GM10248 (cell line): ENCODE measurements at regions not wholly inside any gene's neighbourhood (a gene's known extent, or its start where the extent isn't known, plus 50 kb on each side); places are given as distances from the start of the nearest gene placed in this dataset.

Experiments
- CTCF ChIA-PET: fragments of 300-600 bp; sonication (Branson Sonifier 250); formaldehyde crosslinking; extraction: SDS; loops from one replicate; lab custom pipeline; 2021; ENCODE audit warnings: antibody characterized with exemption; lab: Yijun Ruan, JAX
- POLR2A ChIA-PET: fragments of 350-650 bp; sonication (Branson Sonifier 250); formaldehyde crosslinking; extraction: SDS; loops from one replicate; lab custom pipeline; 2020; ENCODE audit warnings: antibody characterized with exemption; lab: Yijun Ruan, JAX
- DNase-seq: peaks from one replicate; pipeline ENCODE4 v3.0.0; 2012; ENCODE audit errors: extremely low spot score
- TF ChIP-seq, protein P1 (sequence below): IDR thresholded peaks from 2 replicates; pipeline ENCODE4 v1.5.1; 2012; ENCODE audit warnings: mild to moderate bottlenecking, low read depth; ENCODE audit errors: extremely low read depth, missing control alignments, control extremely low read depth

DNA sequence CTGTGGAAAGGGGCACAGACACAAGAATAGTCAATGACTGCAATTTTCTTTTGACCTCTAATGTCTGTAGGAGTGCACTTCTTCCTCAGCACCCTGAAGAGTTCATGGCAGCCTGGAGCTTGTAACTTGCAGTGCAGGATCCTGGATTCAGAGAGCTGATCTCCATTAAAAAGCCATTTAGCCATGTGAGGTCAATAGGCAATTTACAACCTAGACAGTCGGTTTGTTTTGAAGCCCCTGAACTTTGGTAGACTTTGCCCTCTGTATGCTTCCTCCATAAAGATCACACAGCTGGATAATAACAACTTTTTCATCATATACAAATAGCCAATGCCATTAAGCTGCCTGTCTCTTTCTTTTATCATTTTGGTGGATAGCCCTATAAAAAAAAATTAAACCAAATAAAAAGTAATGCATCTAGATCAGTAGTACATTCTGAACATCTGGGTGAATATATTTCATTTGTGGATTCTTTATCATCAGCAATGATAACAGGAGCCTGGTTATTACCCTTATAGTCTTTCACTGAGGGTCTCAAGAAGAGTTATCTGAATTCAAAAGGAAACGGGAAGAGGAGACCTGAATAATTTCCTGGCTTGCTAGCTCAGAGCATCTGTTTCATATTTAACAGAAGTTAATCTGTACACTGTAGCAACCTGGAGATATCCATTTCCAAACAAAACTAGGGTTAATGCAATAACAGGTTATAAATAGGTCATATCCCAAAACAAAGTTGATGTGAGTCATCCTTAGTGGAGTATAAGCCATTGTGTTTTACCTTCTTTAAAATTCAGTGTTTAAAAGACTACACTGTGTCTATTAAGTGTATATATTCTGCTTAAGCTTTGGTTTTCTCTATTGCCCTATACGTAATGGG, 193.8 kb upstream of the ACTBL2 start:
- ChIA-PET POLR2A (no interaction called here), CTCF (interaction anchor here (2.3 kb wide), 1 partner anchor 26 kb away, joined by 7 read pairs; no protein-coding TSS in a partner anchor)
- DNase-seq = no peak
- TF ChIP-seq, protein P1, sequence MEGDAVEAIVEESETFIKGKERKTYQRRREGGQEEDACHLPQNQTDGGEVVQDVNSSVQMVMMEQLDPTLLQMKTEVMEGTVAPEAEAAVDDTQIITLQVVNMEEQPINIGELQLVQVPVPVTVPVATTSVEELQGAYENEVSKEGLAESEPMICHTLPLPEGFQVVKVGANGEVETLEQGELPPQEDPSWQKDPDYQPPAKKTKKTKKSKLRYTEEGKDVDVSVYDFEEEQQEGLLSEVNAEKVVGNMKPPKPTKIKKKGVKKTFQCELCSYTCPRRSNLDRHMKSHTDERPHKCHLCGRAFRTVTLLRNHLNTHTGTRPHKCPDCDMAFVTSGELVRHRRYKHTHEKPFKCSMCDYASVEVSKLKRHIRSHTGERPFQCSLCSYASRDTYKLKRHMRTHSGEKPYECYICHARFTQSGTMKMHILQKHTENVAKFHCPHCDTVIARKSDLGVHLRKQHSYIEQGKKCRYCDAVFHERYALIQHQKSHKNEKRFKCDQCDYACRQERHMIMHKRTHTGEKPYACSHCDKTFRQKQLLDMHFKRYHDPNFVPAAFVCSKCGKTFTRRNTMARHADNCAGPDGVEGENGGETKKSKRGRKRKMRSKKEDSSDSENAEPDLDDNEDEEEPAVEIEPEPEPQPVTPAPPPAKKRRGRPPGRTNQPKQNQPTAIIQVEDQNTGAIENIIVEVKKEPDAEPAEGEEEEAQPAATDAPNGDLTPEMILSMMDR = no peak

DNA sequence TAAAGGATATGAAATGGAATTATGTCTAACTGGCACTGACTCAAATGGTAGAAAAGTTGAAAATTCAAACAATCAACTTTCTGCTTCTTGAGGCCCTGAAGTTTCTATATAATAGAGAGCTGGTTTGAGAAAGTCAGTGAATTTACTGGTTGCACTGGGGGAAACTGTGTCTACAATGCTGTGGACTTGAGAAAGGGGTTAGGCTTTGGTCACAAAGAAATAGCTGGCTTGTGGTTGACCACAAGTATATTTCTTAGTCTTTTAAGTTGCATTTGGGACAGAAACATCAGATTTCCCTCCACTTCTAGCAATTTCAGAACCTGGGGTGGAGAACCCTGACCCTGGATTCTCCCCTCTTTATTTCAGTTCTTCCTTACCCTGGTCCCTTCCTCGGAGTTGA, 192.6 kb upstream of the ACTBL2 start:
- CTCF ChIA-PET = interaction anchor here (1.2 to 2.3 kb wide), 2 partner anchors 10 to 25 kb away, joined by 5 to 7 read pairs; no protein-coding TSS in a partner anchor
- TF ChIP-seq, protein P1 = no peak
- POLR2A ChIA-PET = no interaction called here
- DNase-seq = no peak

DNA sequence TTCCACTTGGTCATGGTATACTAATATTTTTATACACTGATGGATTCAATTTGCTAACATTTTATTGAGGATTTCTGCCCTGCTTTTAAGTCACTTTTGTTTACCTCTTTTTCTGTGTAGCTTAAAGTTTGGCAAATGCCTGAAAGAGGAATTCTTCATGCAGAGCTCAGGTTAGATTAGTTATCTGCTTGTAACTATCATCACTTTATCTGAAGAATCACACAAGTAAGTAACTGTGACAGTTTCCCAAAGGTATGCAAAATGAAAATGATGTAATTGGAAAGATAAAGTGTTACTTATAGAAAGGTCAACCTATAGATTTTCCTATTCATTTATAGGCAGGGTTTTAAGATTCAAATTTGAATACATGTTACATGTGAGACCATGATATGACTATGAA, 188.8 kb upstream of the ACTBL2 start:
- TF ChIP-seq, protein P1 = no peak
- ChIA-PET CTCF (no interaction called here), POLR2A (no interaction called here)
- no peak for DNase-seq

GRCh38 chr5:57666582-57666981, 184.0 kb upstream of the ACTBL2 start:
- ChIA-PET CTCF (interaction anchor here (3.6 kb wide), 1 partner anchor 16 kb away, joined by 19 read pairs; no protein-coding TSS in a partner anchor), POLR2A (no interaction called here)
- TF ChIP-seq, protein P1 = no peak

DNA sequence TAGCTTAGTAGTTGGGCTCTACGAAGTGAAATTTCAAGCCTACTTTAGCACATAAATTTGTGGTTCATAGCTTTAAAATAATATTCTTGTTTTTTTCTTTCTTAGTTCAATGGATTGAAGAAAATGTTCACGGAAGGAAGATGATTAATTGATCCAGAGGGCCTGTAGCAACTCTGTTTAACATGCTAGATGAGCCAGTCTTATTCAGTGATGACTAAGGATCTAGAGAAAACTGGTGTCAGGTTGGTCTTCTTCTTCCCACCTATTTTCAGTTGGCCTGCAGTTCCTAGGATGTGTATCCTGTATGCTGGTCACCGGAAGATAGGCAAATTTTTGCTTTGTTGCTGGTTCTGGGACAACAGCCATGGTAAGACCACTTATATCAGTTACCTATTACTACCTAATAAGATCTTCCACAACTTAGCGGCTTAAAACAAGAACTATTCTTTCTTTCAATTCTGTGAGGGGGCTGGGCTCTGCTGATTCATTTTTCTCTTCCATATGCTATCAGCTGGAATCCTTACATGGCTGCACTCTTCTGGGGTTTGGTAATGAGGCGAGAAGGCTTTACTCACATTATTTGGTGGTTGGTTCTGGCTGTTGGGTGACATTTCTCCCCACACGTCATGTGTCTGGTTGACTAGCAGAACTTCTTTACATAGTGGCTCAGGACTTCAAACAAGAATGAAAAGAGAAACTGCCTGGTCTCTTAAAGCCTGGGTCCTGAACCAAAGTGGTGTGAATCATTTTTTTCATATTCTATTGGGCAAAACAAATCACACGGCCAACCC, 182.7 kb upstream of the ACTBL2 start:
- TF ChIP-seq, protein P1 = no peak
- CTCF ChIA-PET = interaction anchor here (3.6 to 5.9 kb wide), 2 partner anchors 15 kb away, joined by 19 to 30 read pairs; no protein-coding TSS in a partner anchor

More at GRCh38 chr5:57666582-57666981, 184.0 kb upstream of the ACTBL2 start:
- no peak for DNase-seq

GRCh38 chr5:57664700-57665099, 182.1 kb upstream of the ACTBL2 start:
- DNase-seq = no peak
- CTCF ChIA-PET = interaction anchor here (5.9 kb wide), 1 partner anchor 14 kb away, joined by 30 read pairs; no protein-coding TSS in a partner anchor
- TF ChIP-seq, protein P1 = no peak
- POLR2A ChIA-PET = no interaction called here

More for the DNA sequence above, 182.7 kb upstream of the ACTBL2 start:
- POLR2A ChIA-PET = no interaction called here
- no peak for DNase-seq
